Neuron (in vitro differentiated cells): ENCODE measurements at regions not wholly inside any gene's neighbourhood (a gene's known extent, or its start where the extent isn't known, plus 50 kb on each side); places are given as distances from the start of the nearest gene placed in this dataset.
"Not testable (repeated sequence)": the region's sequence is repeated elsewhere in the genome, so short reads cannot be mapped to it uniquely, and the experiment has no call there.

Experiments
- H2AFZ ChIP-seq: one replicate; pipeline ENCODE4 v1.6.1; 2013; ENCODE audit warnings: low read depth, mild to moderate bottlenecking, inconsistent platforms, low read length, moderate library complexity
- H3K27me3 ChIP-seq: one replicate; pipeline ENCODE4 v1.6.1; 2013; ENCODE audit warnings: low read length; ENCODE audit not compliant: insufficient read depth
- H3K36me3 ChIP-seq: one replicate; pipeline ENCODE4 v1.6.1; 2013; ENCODE audit warnings: low read length; ENCODE audit not compliant: insufficient read depth
- H3K4me1 ChIP-seq: one replicate; pipeline ENCODE4 v1.6.1; 2013; ENCODE audit warnings: low read length; ENCODE audit not compliant: insufficient read depth
- H3K4me3 ChIP-seq: 2 replicates; pipeline ENCODE4 v1.5.1; 2013; ENCODE audit warnings: mild to moderate bottlenecking, low read length, moderate library complexity
- H3K9me3 ChIP-seq: one replicate; pipeline ENCODE4 v1.6.1; 2013; ENCODE audit warnings: low read length

DNA sequence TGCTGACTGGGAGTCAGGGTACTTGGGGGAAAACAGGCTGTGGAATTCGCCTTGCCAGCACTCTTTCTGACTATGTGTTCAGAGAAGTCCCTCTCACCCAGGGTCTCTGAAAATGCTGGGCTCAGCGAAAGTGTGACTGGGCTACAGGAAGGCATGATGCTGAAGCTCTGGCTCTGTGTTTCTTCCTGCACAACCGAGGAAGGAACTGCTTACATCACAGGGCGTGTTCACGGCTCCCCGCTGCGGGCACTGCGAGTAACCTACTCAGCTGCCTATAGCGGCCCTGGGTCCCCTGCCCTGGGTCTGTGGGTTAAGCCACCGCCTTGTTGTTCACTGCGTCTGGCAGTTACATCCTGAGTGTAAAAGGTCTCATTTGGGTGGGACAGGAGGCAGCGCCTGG, 222.4 kb upstream of the IRX4 start:
- Histone ChIP-seq H2AFZ (no peak overlapping the region), H3K36me3 (no peaks in the 10 kb centered on the region), H3K4me3 (no peak overlapping the region), H3K27me3 (no peaks in the 10 kb centered on the region), H3K4me1 (no peaks in the 10 kb centered on the region), H3K9me3 (no peaks in the 10 kb centered on the region)

DNA sequence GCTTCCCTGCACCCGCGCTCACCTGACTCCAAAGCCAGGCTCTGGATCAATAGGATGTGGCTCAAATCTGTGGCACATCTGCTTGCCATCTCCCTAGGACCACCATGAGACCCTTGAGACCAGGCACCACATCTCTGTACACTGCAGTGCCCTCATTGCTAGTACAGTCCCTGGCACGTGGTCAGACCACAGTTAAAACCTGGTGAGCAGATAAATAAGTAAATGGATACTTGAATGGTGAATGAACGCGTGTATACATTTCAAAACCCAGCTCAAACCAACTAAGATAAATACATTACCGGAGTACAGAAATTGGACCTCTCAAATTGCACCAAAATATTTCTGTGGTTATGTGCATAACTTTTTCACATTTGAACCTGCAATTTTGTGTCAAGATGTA, 221.2 kb upstream of the IRX4 start:
- no peaks in the 10 kb centered on the region for H3K9me3 ChIP-seq
- no peaks in the 10 kb centered on the region for H3K27me3 ChIP-seq
- no peak overlapping the region for H2AFZ ChIP-seq
- no peaks in the 10 kb centered on the region for H3K4me1 ChIP-seq
- no peak overlapping the region for H3K4me3 ChIP-seq
- no peaks in the 10 kb centered on the region for H3K36me3 ChIP-seq

DNA sequence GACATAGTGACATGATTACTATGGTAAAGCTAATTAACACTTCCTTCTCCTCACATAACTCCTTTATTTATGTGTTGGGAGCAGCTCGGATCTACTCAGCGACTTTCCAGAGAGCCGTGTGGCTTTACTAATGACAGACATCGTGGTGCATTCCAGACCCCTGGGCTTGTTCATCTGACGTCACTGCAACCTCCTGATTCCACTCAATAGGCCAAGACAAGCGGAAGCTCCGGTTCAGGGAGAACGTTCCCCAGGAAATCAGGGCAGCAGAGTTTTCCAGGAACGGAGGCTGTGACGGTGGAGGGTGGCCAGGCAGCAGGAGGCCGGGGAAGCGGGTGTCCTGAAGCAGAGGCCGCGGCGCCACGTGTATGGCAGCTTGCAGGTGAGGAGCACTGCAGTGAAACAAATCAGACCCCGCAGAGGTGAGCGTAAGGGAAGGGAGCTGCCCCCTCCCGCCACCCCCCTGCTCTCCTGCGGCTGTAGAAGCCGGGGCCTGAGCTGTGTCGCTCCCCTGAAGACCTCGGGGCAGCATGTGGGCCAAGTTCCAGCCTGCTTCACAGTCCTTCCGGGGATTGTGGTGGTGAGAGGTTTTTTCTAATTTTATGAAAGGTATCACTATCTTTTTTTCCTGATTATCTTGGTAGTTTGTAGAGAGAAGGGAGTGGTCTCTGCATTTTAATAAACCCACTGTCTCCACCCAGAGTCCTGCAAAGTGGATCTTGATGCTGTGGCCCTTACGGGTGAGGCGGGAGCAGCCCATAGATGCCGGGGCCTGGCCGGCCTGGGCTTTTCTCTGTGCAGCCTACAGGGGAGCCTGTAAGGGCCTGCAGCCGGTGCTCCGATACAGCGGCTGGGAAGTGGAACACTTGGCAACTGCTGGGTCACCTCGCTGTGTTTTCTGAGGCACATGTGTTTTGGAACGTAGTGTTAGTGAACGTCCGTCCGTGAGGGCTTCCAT, 220.4 kb upstream of the IRX4 start:
- Histone ChIP-seq H3K9me3 (no peaks in the 10 kb centered on the region), H2AFZ (no peak overlapping the region), H3K4me1 (no peaks in the 10 kb centered on the region), H3K4me3 (no peak overlapping the region), H3K36me3 (no peaks in the 10 kb centered on the region), H3K27me3 (no peaks in the 10 kb centered on the region)

DNA sequence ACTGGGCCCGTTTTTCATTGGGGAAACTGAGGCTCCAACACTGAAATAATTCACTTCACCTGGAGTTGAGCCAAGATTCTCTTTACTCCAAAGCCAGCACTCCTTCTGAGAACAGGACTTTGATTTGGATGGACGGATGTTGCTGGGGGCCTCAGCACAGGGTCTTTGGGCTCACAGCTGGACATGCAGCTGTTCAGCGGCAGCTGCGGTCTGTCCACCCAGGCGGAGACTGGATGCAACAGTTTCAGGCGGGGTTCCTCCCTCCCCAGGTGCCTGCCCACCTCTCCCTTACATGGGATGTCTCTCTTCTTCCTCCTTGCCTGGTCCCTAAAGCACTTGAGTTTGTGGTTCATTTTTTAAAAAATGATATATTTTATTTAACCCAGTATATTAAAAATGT, 219.0 kb upstream of the IRX4 start:
- H3K4me3 ChIP-seq: no peak overlapping the region
- no peaks in the 10 kb centered on the region for H3K36me3 ChIP-seq
- no peaks in the 10 kb centered on the region for H3K9me3 ChIP-seq
- H3K27me3 ChIP-seq: no peaks in the 10 kb centered on the region
- peaks cover 4% of the 10 kb centered on the region for H3K4me1 ChIP-seq
- no peak overlapping the region for H2AFZ ChIP-seq

DNA sequence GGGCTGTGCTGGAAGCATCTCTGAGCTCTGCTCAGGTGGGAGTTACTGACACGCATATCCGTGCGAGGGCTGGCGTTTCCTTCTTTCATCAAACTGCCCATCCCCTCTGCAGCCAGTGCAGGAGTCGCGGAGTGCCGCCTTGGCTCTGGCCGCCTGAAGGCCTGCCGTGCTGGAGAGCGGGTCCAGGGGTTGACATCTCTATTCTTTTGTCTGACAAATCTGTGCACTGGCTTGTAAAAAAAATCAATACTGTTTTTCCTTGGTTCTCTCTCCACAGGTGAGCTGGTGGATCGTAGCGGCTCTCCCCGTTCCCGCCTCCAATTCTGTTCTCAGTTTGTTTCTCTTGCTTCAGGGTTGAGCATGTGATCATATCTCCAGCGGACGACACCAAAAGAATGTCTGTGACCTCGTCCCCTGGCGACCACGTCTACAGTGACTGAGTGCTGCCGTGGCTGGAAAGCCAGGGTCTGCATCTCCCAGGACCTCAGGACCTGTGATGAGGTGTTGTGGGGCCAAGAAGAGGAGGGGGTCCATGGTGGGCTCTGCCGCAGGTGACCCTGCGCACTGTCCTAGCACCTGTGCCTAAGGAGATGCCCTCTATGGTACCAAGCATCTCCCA, 214.3 kb upstream of the IRX4 start:
- no peaks in the 10 kb centered on the region for H3K9me3 ChIP-seq
- H3K27me3 ChIP-seq: no peaks in the 10 kb centered on the region
- H3K4me3 ChIP-seq: no peak overlapping the region
- peaks cover 4% of the 10 kb centered on the region for H3K4me1 ChIP-seq
- H2AFZ ChIP-seq: no peak overlapping the region
- no peaks in the 10 kb centered on the region for H3K36me3 ChIP-seq

DNA sequence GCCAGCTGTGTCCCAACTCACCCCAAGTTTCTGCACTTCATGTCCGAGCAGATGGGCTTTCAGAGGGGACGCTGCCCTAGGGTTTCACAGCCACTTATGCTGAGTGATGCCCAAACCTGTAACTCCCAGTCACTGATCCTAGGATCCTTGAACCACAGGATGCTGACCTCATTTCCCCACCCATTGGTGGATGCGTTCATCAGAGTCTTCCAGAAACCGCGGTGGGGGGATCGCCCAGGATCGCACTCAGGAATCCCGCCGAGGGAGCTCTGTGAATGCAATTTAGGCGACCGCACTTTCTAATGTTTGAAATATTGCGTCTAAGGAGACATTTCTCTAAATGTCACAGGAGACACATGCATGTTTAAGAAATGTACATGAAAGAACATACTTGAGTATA, 212.3 kb upstream of the IRX4 start:
- Histone ChIP-seq H2AFZ (no peak overlapping the region), H3K9me3 (no peaks in the 10 kb centered on the region), H3K4me3 (no peak overlapping the region), H3K27me3 (no peaks in the 10 kb centered on the region), H3K36me3 (no peaks in the 10 kb centered on the region), H3K4me1 (peaks cover 4% of the 10 kb centered on the region)

DNA sequence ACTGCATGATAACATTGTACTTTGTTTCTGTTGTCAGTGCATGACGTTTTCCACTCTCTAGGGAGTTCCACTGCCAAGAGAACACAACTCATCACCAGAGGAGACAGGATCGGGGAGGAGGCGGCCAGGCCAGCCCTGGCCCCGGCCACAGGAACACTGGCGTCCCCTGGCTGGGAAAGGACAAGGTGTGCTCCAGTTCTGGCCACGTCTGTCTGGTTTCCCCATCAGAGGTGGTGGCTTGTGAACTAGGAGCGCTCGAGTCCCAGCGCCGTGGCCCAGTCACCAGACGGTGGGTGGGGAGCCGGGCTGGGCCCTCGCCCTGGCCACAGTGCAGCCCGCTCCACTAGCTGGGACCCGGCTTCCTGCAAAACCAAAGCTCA, 211.9 kb upstream of the IRX4 start:
- Histone ChIP-seq H3K36me3 (no peaks in the 10 kb centered on the region), H3K4me3 (no peak overlapping the region), H3K4me1 (peaks cover 4% of the 10 kb centered on the region), H3K9me3 (no peaks in the 10 kb centered on the region), H2AFZ (no peak overlapping the region), H3K27me3 (no peaks in the 10 kb centered on the region)

DNA sequence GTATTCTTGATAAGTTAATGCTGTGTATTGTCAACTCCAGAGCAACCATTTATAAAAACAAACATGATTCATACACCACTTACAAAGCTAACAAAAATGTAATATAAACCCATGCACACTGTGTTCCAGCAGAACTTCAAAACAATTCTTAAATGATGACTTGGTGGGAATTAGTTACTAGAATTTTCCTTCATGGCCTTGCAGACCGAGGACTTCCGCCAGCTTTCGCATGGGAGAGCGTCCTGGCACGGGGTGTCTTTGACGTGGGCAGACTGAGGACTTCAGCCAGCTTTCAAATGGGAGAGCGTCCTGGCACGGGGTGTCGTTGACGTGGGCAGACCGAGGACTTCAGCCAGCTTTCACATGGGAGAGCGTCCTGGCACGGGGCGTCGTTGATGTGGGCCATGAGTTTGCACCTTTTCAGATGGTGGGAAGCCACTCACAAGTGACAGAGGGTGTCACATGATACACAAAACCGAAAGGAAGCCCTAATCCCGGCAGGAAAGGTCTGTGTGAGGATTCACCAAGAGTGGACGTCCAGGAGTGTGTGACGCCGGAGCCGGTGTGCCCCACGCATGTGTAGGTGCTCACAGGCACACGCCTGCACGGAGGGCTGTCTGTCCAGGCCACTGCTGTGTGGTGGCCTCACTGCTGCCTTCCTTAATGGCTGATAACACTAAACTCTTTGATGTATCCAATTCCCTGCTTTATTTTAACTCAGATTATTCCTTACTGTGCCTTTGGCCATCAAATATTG, 211.3 kb upstream of the IRX4 start:
- Histone ChIP-seq H3K27me3 (no peaks in the 10 kb centered on the region), H3K4me1 (peaks cover 4% of the 10 kb centered on the region), H2AFZ (no peak overlapping the region), H3K4me3 (no peak overlapping the region), H3K36me3 (no peaks in the 10 kb centered on the region), H3K9me3 (no peaks in the 10 kb centered on the region)

DNA sequence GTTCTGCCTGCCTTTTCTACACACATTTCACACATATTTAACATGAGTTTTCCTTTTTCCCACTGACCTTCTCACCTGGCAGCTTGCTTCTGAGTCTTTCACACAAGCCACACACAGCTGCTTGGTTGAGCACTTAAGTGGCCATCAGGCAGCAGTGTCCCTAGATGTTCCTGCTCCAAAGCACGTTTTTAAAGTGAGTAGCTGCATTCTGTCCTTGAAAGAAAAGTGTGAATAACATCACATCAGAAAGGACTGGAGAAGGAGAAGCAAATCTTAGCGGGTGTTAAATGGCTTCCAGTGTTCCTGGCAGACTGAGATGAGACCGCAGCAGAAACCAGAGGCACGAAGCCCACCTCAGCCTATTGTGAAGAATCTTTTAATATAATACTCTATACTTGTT, 209.2 kb upstream of the IRX4 start:
- Histone ChIP-seq H3K9me3 (no peaks in the 10 kb centered on the region), H3K36me3 (no peaks in the 10 kb centered on the region), H2AFZ (no peak overlapping the region), H3K27me3 (no peaks in the 10 kb centered on the region), H3K4me1 (peaks cover 5% of the 10 kb centered on the region), H3K4me3 (no peak overlapping the region)

DNA sequence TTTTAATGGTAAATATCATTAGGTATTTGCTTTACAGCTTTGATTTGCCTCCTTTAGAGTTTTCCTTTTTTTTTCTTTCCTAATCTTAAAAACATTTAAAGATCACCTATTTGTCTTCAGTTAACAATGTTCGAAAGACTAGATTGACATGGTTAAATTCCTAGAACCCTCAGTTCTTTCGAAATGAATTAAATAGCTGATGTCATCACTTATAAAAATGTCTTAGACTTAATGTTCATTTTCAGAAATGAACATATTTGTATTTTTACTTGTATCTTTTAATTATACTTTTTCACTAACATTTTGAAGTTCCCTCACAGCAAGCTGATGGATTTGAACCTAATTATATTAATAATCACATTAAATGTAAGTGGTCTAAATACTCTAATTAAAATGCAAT, 205.3 kb upstream of the IRX4 start:
- H3K36me3 ChIP-seq: no peaks in the 10 kb centered on the region
- H3K4me1 ChIP-seq: peaks cover 3% of the 10 kb centered on the region
- H3K4me3 ChIP-seq: no peak overlapping the region
- no peaks in the 10 kb centered on the region for H3K27me3 ChIP-seq
- no peaks in the 10 kb centered on the region for H3K9me3 ChIP-seq
- no peak overlapping the region for H2AFZ ChIP-seq

DNA sequence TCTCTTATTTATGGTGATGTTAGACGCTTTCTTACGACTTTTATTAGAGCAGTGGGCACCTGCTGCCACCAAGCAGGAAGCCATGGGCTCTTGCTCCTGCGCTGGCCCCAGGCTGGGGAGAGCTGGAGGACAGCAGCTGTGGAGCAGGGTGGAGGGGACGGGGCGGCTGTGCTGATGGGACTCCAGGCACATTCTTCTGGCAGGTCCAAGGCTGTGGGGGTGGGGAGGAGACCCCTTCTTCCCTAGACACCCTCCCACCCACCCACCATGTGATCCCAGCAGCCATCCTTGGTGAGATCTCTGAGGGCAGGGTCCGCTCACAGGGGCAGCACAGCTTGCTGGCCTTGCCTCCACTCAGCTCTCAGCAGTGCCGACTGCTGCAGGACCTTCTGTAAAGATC, 192.6 kb upstream of the IRX4 start:
- Histone ChIP-seq H3K9me3 (peaks cover 3% of the 10 kb centered on the region), H3K4me1 (no peaks in the 10 kb centered on the region), H2AFZ (no peak overlapping the region), H3K4me3 (no peak overlapping the region), H3K27me3 (no peaks in the 10 kb centered on the region), H3K36me3 (no peaks in the 10 kb centered on the region)

DNA sequence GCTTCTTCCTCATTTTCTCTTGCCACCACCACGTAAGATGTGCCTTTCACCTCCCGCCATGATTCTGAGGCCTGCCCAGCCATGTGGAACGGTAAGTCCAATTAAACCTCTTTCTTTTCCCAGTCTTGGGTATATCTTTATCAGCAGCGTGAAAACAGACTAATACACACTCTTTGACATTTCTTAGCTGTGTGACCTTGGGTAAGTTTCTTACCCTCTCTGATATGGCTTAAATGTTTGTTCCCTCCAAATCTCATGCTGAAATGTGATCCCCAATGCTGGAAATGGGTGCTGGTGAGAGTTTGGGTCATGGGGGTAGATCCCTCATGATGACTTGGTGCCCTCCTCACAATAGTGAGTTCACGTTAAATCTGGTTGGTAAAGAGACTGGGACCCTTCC, 188.8 kb upstream of the IRX4 start:
- H3K4me3 ChIP-seq: no peak overlapping the region
- H3K27me3 ChIP-seq: no peaks in the 10 kb centered on the region
- peaks cover 3% of the 10 kb centered on the region for H3K9me3 ChIP-seq
- peaks cover 16% of the 10 kb centered on the region for H3K4me1 ChIP-seq
- no peak overlapping the region for H2AFZ ChIP-seq
- no peaks in the 10 kb centered on the region for H3K36me3 ChIP-seq

DNA sequence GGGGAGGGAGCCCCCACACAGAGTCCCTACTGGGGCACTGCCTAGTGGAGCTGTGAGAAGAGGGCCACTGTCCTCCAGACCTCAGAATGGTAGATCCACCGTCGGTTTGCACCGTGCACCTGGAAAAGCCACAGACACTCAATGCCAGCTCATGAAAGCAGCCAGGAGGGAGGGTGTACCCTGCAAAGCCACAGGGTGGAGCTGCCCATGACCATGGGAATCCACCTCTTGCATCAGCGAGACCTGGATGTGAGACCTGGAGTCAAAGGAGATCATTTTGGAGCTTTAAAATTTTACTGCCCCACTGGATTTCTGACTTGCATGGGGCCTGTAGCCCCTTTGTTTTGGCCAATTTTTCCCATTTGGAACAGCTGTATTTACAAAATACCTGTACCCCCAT, 188.1 kb upstream of the IRX4 start:
- H3K9me3 ChIP-seq, H3K27me3 ChIP-seq, H3K36me3 ChIP-seq, H2AFZ ChIP-seq, H3K4me3 ChIP-seq: not testable (repeated sequence)
- peaks cover 16% of the 10 kb centered on the region for H3K4me1 ChIP-seq
